Lung (tissue), 11 donors: ENCODE measurements at regions not wholly inside any gene's neighbourhood (a gene's known extent, or its start where the extent isn't known, plus 50 kb on each side); places are given as distances from the start of the nearest gene placed in this dataset.
"Not testable (repeated sequence)": the region's sequence is repeated elsewhere in the genome, so short reads cannot be mapped to it uniquely, and the experiment has no call there.

Source experiments
- ATAC-seq: fragments of 200-7000 bp; cut with Tn5 transposase; one replicate; pipeline ENCODE4 v1.9.1; 2020; ENCODE audit warnings: moderate number of reproducible peaks; ENCODE audit not compliant: insufficient read depth, low FRiP score
- DNase-seq, 3 donors: peaks; one replicate each; pipeline ENCODE4 v3.0.0-alpha.2; 2013 to 2017
- H3K27ac ChIP-seq, 2 donors: one replicate each; pipeline ENCODE4 v1.5.1; 2013; ENCODE audit warnings: mild to moderate bottlenecking in 2 of 2, moderate library complexity in 2 of 2, control low read depth in 1 of 2, inconsistent platforms in 1 of 2, low read depth in 1 of 2, low read length in 1 of 2
- H3K27me3 ChIP-seq, 3 donors: one replicate each; pipeline ENCODE4 v1.5.1; 2013; ENCODE audit warnings: low read length in 2 of 3; ENCODE audit not compliant: control insufficient read depth in 3 of 3, insufficient read depth in 3 of 3
- H3K36me3 ChIP-seq, 4 donors: one replicate each; pipeline ENCODE4 v1.5.1; 2013; ENCODE audit warnings: low read length in 4 of 4, mild to moderate bottlenecking in 1 of 4, moderate library complexity in 1 of 4; ENCODE audit not compliant: control insufficient read depth in 4 of 4, insufficient read depth in 4 of 4
- H3K4me1 ChIP-seq, 5 donors: one replicate each; pipeline ENCODE4 v1.5.1; 2013; ENCODE audit warnings: low read length in 5 of 5, mild to moderate bottlenecking in 2 of 5, moderate library complexity in 1 of 5; ENCODE audit not compliant: control insufficient read depth in 5 of 5, insufficient read depth in 5 of 5
- H3K4me3 ChIP-seq: one replicate; pipeline ENCODE4 v1.5.1; 2013; ENCODE audit warnings: mild to moderate bottlenecking, control low read depth, moderate library complexity
- H3K9ac ChIP-seq, 2 donors: one replicate each; pipeline ENCODE4 v1.5.1; 2013; ENCODE audit warnings: low read length in 2 of 2, control low read depth in 1 of 2; ENCODE audit not compliant: insufficient read depth in 1 of 2
- H3K9me3 ChIP-seq, 4 donors: one replicate each; pipeline ENCODE4 v1.5.1; 2013; ENCODE audit warnings: low read length in 3 of 4, mild to moderate bottlenecking in 1 of 4, moderate library complexity in 1 of 4; ENCODE audit not compliant: control insufficient read depth in 4 of 4, insufficient read depth in 3 of 4
- WGBS, 2 donors: extraction: QIAGEN DNeasy Blood & Tissue Kit; methylation state at CpG; one replicate each; pipeline ENCODE4 v1.1.7; 2013; 5-methylcytosine and 5-hydroxymethylcytosine counted together
- TF ChIP-seq, protein P1 (sequence below): IDR thresholded peaks from 2 replicates; pipeline ENCODE4 v1.5.1; 2012; ENCODE audit warnings: mild to moderate bottlenecking; ENCODE audit errors: control extremely low read depth, extremely low read depth
- donor health status: control.
- donor health status: control.
- donor health status: Bipolar disorder and iron deficiency.
- donor health status: healthy.
- donor health status: DM: yes; HTN: yes; CAD: no.

DNA sequence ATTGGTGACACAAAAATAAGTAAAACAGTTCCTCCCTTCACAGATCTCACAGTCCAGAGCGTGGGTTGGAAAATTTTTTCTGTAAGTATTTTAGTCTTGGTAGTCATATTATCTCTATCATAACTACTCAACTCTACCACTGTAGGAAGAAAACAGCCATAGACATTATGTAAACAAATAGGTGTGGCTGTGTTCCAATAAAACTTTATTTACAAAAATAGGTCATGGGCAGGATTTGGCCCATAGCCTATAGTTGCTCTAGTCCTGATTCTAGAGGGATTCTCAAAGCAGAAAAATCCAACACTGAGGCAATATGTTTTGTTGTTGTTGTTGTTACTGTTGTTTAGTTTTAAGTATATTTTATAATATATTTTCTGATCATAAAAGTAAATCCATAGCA, 206.1 kb upstream of the GADL1 start:
- H3K4me3 ChIP-seq, result no peak overlapping the region
- ATAC-seq (no peak), DNase-seq (no peak)
- TF ChIP-seq, protein P1, sequence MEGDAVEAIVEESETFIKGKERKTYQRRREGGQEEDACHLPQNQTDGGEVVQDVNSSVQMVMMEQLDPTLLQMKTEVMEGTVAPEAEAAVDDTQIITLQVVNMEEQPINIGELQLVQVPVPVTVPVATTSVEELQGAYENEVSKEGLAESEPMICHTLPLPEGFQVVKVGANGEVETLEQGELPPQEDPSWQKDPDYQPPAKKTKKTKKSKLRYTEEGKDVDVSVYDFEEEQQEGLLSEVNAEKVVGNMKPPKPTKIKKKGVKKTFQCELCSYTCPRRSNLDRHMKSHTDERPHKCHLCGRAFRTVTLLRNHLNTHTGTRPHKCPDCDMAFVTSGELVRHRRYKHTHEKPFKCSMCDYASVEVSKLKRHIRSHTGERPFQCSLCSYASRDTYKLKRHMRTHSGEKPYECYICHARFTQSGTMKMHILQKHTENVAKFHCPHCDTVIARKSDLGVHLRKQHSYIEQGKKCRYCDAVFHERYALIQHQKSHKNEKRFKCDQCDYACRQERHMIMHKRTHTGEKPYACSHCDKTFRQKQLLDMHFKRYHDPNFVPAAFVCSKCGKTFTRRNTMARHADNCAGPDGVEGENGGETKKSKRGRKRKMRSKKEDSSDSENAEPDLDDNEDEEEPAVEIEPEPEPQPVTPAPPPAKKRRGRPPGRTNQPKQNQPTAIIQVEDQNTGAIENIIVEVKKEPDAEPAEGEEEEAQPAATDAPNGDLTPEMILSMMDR, result no peak
- H3K9me3 ChIP-seq, result no peaks in the 10 kb centered on the region
- no peak overlapping the region for H3K27ac ChIP-seq
- H3K36me3 ChIP-seq, result no peaks in the 10 kb centered on the region
- no peaks in the 10 kb centered on the region for H3K4me1 ChIP-seq
- H3K27me3 ChIP-seq, result no peaks in the 10 kb centered on the region
- no peak overlapping the region for H3K9ac ChIP-seq
- WGBS, 2 donors, result 96 to 98% methylated on average over 1 of the region's 1 CpG

DNA sequence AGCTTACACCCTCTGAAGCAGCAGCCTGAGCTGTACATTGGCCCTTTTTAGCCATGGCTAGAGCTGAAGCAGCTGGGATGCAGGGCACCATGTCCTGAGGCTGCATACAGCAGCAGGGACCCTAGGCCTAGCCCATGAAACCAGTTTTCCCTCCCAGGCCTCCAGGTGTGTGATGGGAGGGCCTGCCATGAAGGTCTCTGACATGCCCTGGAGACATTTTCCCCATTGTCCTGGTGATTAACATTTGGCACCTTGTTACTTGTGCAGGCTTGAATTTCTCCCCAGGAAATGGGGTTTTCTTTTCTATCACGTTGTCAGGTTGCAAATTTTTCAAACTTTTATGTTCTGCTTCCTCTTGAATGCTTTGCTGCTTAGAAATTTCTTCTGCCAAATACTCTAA, 206.8 kb upstream of the GADL1 start:
- not testable (repeated sequence) for H3K27ac ChIP-seq, H3K27me3 ChIP-seq, H3K9me3 ChIP-seq, ATAC-seq, H3K36me3 ChIP-seq, DNase-seq, H3K4me1 ChIP-seq, H3K4me3 ChIP-seq, H3K9ac ChIP-seq
- WGBS, 2 donors, result 26 to 44% methylated on average over 1 of the region's 1 CpG

GRCh38 chr3:31102196-31102879, 207.9 kb upstream of the GADL1 start:
- TF ChIP-seq, protein P1, result no peak
- no peak for ATAC-seq
- 87 to 91% methylated on average over 8 of the region's 8 CpGs for WGBS, 2 donors
- H3K4me3 ChIP-seq, result no peak overlapping the region
- DNase-seq, result no peak
- H3K36me3 ChIP-seq, result no peaks in the 10 kb centered on the region
- H3K4me1 ChIP-seq, result no peaks in the 10 kb centered on the region
- H3K9ac ChIP-seq, result no peak overlapping the region
- no peak overlapping the region for H3K27ac ChIP-seq
- no peaks in the 10 kb centered on the region for H3K9me3 ChIP-seq
- H3K27me3 ChIP-seq, result no peaks in the 10 kb centered on the region

DNA sequence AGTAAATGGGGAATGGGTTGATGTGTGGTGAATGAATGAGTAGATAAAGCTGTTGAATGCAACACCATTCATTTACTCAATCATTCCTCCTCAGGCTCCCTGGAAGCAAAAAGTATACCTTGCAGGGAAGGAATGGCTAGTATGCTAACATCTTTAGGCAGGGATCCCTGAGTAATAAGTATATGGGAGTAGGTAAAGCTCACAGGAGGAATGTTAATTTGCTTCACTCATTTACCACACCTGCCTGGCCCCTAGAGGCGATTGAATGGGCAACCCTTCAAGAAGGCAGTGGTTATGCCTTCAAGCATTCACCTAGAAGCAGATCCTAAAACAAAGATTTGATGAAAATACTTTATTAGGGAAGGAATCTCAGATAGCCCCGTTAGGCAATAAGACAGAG, 208.7 kb upstream of the GADL1 start:
- Histone ChIP-seq H3K9me3 (no peaks in the 10 kb centered on the region), H3K4me1 (no peaks in the 10 kb centered on the region), H3K36me3 (no peaks in the 10 kb centered on the region), H3K9ac (no peak overlapping the region), H3K27ac (no peak overlapping the region), H3K4me3 (no peak overlapping the region), H3K27me3 (no peaks in the 10 kb centered on the region)
- 85 to 93% methylated on average over 2 of the region's 2 CpGs for WGBS, 2 donors
- no peak for ATAC-seq
- no peak for DNase-seq
- TF ChIP-seq, protein P1, result no peak
